KMS-11 (cell line): ENCODE measurements at regions not wholly inside any gene's neighbourhood (a gene's known extent, or its start where the extent isn't known, plus 50 kb on each side); places are given as distances from the start of the nearest gene placed in this dataset.

Experiments used
- H2AFZ ChIP-seq: fragments of 200-600 bp; sonication (generic); 2 replicates; pipeline ENCODE4 v1.6.1; 2016; ENCODE audit warnings: antibody characterized with exemption, mixed run types, low read depth
- H3K27ac ChIP-seq: fragments of 200-600 bp; sonication (generic); 2 replicates; pipeline ENCODE4 v1.6.1; 2016; ENCODE audit warnings: mild to moderate bottlenecking, mixed run types
- H3K27me3 ChIP-seq: fragments of 200-600 bp; sonication (generic); 2 replicates; pipeline ENCODE4 v1.6.1; 2017; ENCODE audit warnings: mild to moderate bottlenecking, low read depth, mixed run types, moderate library complexity; ENCODE audit not compliant: insufficient read depth
- H3K36me3 ChIP-seq: fragments of 200-600 bp; sonication (generic); 2 replicates; pipeline ENCODE4 v1.6.1; 2017; ENCODE audit warnings: mild to moderate bottlenecking, mixed run types; ENCODE audit not compliant: insufficient read depth
- H3K4me1 ChIP-seq: fragments of 200-600 bp; sonication (generic); 2 replicates; pipeline ENCODE4 v1.6.1; 2016; ENCODE audit warnings: mild to moderate bottlenecking, low read depth, mixed run types; ENCODE audit not compliant: poor library complexity, severe bottlenecking
- H3K4me2 ChIP-seq: fragments of 200-600 bp; sonication (generic); 2 replicates; pipeline ENCODE4 v1.7.0; 2016; ENCODE audit warnings: mild to moderate bottlenecking, mixed run types
- H3K4me3 ChIP-seq: fragments of 200-600 bp; sonication (generic); IDR thresholded peaks from 2 replicates; pipeline ENCODE4 v1.6.1; 2017; ENCODE audit warnings: low read depth, low read length, mixed read lengths; ENCODE audit not compliant: insufficient read depth
- H3K79me2 ChIP-seq: fragments of 200-600 bp; sonication (generic); 2 replicates; pipeline ENCODE4 v1.6.1; 2016; ENCODE audit warnings: low read depth, mixed run types; ENCODE audit not compliant: insufficient read depth
- H3K9ac ChIP-seq: fragments of 200-600 bp; sonication (generic); 2 replicates; pipeline ENCODE4 v1.6.1; 2016; ENCODE audit warnings: mild to moderate bottlenecking, mixed run types
- H4K20me1 ChIP-seq: fragments of 200-600 bp; sonication (generic); 2 replicates; pipeline ENCODE4 v1.6.1; 2016; ENCODE audit warnings: mild to moderate bottlenecking, mixed run types; ENCODE audit not compliant: insufficient read depth
- CTCF ChIP-seq: fragments of 200-600 bp; sonication (generic); conservative IDR thresholded peaks from 2 replicates; pipeline ENCODE4 v1.6.1; 2017; ENCODE audit warnings: low read depth, mild to moderate bottlenecking, antibody characterized with exemption, low read length, moderate library complexity, mixed read lengths

- Histone ChIP-seq H3K9ac (no peak overlapping the region), H3K27ac (no peak overlapping the region), H3K4me3 (no peak overlapping the region), H3K79me2 (no peaks in the 10 kb centered on the region), H3K4me1 (no peaks in the 10 kb centered on the region), H2AFZ (no peak overlapping the region), H3K36me3 (no peaks in the 10 kb centered on the region), H3K27me3 (no peaks in the 10 kb centered on the region), H4K20me1 (no peaks in the 10 kb centered on the region), H3K4me2 (no peak overlapping the region)
- no peak for TF ChIP-seq CTCF
Measured at GRCh38 chr21:17351766-17352165, 161.1 kb upstream of the CXADR start.

GRCh38 chr21:17352996-17353655, 159.7 kb upstream of the CXADR start:
- no peak overlapping the region for H3K27ac ChIP-seq
- H4K20me1 ChIP-seq: no peaks in the 10 kb centered on the region
- H3K4me1 ChIP-seq: no peaks in the 10 kb centered on the region
- no peak overlapping the region for H3K4me2 ChIP-seq
- no peak overlapping the region for H3K9ac ChIP-seq
- no peak for TF ChIP-seq CTCF
- no peak overlapping the region for H3K4me3 ChIP-seq
- no peaks in the 10 kb centered on the region for H3K36me3 ChIP-seq
- H2AFZ ChIP-seq: no peak overlapping the region
- no peaks in the 10 kb centered on the region for H3K27me3 ChIP-seq
- H3K79me2 ChIP-seq: no peaks in the 10 kb centered on the region

- TF ChIP-seq CTCF: no peak
Measured at GRCh38 chr21:17359781-17360180, 153.1 kb upstream of the CXADR start.

GRCh38 chr21:17368748-17369363, 144.0 kb upstream of the CXADR start:
- Histone ChIP-seq H4K20me1 (no peaks in the 10 kb centered on the region), H3K27ac (no peak overlapping the region), H2AFZ (no peak overlapping the region), H3K36me3 (no peaks in the 10 kb centered on the region), H3K4me3 (no peak overlapping the region), H3K79me2 (no peaks in the 10 kb centered on the region), H3K9ac (no peak overlapping the region), H3K27me3 (no peaks in the 10 kb centered on the region), H3K4me1 (no peaks in the 10 kb centered on the region), H3K4me2 (no peak overlapping the region)
- TF ChIP-seq CTCF: no peak

More at GRCh38 chr21:17359781-17360180, 153.1 kb upstream of the CXADR start:
- no peaks in the 10 kb centered on the region for H3K4me1 ChIP-seq
- no peaks in the 10 kb centered on the region for H3K36me3 ChIP-seq
- H3K79me2 ChIP-seq: no peaks in the 10 kb centered on the region
- no peaks in the 10 kb centered on the region for H4K20me1 ChIP-seq
- H3K27me3 ChIP-seq: no peaks in the 10 kb centered on the region
- no peak overlapping the region for H3K4me3 ChIP-seq
- no peak overlapping the region for H3K9ac ChIP-seq
- no peak overlapping the region for H3K4me2 ChIP-seq
- no peak overlapping the region for H3K27ac ChIP-seq
- no peak overlapping the region for H2AFZ ChIP-seq
